ENCODE measurements at regions not wholly inside any gene's neighbourhood (a gene's known extent, or its start where the extent isn't known, plus 50 kb on each side); places are given as distances from the start of the nearest gene placed in this dataset.
"Not testable (repeated sequence)": the region's sequence is repeated elsewhere in the genome, so short reads cannot be mapped to it uniquely, and the experiment has no call there.

DNA sequence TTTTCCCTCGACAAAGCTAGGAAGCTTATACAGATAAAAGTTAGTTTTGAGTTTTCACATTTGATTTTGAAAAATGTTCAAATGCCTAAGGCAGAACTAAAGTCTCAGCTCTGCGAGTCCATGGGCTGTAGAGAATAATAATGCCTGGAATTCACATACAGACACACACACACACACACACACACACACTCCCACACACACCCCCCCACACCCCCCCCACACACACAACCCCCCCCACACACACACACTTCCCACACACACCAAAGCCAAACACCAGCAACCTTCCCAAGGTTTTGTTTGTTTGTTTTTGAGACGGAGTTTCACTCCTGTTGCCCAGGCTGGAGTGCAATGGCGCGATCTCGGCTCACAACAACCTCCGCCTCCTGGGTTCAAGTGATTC, 62.8 kb upstream of the EIF5 start:
- no peaks in the 10 kb centered on the region for H3K36me3 Mint-ChIP-seq (ENCODE audit: low read depth)
- peaks cover 36% of the 10 kb centered on the region for H3K27me3 Mint-ChIP-seq (ENCODE audit: low read depth)
- no peaks in the 10 kb centered on the region for H3K4me1 Mint-ChIP-seq (ENCODE audit: low read depth)
- H3K9me3 Mint-ChIP-seq = peaks cover 4% of the 10 kb centered on the region
- no peak overlapping the region for H3K4me3 Mint-ChIP-seq (ENCODE audit: low read depth)
- no peak for DNase-seq (ENCODE audit: low spot score)
- intact Hi-C loops (cut with micrococcal nuclease) = no loop called here
- H3K27ac Mint-ChIP-seq = no peak overlapping the region

DNA sequence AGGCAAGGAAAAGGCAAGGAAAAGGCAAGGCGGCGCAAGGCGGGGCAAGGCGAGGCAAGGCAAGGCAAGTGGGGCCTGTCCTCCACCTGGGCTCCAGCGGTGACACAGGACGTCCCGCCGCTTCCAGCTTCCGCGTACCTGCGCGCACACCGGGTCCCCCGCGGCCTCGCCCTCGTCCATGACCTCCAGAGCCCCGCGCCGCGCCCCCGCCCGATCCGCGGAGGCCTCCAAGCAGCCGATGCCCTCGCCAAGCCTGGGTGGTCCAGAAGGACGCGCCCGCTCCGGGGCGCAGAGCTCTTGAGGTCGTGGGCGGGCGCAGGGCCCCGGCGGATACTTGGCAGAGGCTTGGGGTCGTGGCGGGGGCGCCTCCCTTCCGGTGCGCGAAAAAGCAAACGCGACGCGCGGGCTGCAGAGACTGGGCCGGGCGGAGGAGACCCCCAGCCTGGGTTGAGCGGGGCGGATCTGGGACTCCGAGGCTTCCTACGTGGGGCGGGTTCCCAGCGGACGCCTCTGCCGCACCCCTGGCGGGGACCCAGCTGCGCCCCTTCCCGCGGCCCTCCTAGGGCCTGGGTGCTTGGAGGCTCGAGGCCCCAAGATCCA, 60.8 kb upstream of the EIF5 start:
- H3K4me3 Mint-ChIP-seq (ENCODE audit: low read depth) = no peak overlapping the region
- DNase-seq (ENCODE audit: low spot score) = no peak
- intact Hi-C loops (cut with micrococcal nuclease) = no loop called here
- H3K36me3 Mint-ChIP-seq (ENCODE audit: low read depth) = no peaks in the 10 kb centered on the region
- no peak overlapping the region for H3K27ac Mint-ChIP-seq
- H3K9me3 Mint-ChIP-seq = peaks cover 4% of the 10 kb centered on the region
- H3K27me3 Mint-ChIP-seq (ENCODE audit: low read depth) = peaks cover 45% of the 10 kb centered on the region
- H3K4me1 Mint-ChIP-seq (ENCODE audit: low read depth) = no peaks in the 10 kb centered on the region

DNA sequence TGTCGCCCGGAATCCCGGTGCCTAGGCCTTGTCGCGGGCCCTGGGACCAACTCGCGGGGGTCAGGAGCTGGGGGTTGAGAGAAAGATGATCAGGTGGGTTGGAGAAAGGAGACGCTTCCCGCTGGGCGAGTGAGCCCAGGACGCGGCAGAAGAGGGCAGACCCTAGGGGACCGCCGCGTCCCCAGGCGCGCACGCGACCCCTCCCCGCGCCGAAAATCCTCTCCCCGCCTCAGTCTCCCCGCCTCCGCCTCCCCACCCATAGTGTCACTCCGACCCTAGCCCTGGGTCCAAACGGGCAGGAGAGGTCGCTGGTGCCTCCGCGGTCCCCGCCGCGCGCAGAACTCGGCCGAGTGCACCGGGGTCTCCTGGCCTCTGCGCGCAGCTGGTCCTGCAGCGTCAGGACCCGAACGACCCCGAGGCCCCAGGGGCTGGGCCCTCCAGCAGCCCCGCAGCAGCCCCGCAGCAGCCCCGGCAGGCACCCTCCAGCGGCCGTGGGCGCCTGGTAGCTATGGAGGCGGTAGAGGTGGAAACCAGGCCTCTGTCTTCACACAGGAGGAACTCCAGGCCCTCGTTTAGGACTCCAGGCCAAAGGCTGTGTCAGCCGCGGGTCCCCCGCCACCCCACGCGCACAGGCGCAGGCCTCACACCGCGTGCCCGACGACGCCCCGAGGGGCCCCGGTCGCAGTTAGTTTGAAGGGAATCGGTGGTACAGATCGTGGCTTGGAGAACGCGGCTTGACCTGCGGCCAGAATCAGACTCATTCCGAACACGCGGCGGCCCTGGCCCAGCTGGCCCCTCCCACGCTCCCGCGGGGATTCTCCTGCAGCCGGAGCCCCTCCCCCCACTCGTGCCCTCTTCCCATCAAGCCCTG, 60.1 kb upstream of the EIF5 start:
- intact Hi-C loops (cut with micrococcal nuclease) = no loop called here
- no peak for DNase-seq (ENCODE audit: low spot score)
- no peaks in the 10 kb centered on the region for H3K4me1 Mint-ChIP-seq (ENCODE audit: low read depth)
- H3K27ac Mint-ChIP-seq = no peak overlapping the region
- peaks cover 48% of the 10 kb centered on the region for H3K27me3 Mint-ChIP-seq (ENCODE audit: low read depth)
- H3K4me3 Mint-ChIP-seq (ENCODE audit: low read depth) = no peak overlapping the region
- no peaks in the 10 kb centered on the region for H3K36me3 Mint-ChIP-seq (ENCODE audit: low read depth)
- peaks cover 4% of the 10 kb centered on the region for H3K9me3 Mint-ChIP-seq

DNA sequence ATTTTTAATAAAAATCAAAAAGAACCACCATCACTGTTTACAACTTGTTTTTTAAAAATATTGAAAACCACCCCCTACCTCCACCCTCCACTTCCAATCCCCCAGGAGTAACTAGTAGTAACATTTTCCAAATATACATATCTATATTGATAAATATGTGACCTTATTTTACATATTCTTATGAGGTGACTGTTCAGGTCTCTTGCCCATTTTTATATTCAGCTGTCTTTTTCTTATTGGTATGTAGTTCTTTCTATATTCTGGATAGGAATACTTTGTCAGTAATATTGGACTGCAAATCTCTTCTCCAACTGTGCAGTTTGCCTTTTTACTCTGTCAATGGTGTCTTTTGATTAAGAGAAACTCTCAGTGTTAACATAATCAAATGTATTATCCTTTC, 59.0 kb upstream of the EIF5 start:
- H3K27ac Mint-ChIP-seq = no peak overlapping the region
- H3K4me3 Mint-ChIP-seq (ENCODE audit: low read depth) = no peak overlapping the region
- H3K36me3 Mint-ChIP-seq (ENCODE audit: low read depth) = no peaks in the 10 kb centered on the region
- H3K27me3 Mint-ChIP-seq (ENCODE audit: low read depth) = peaks cover 54% of the 10 kb centered on the region
- intact Hi-C loops (cut with micrococcal nuclease) = no loop called here
- no peaks in the 10 kb centered on the region for H3K4me1 Mint-ChIP-seq (ENCODE audit: low read depth)
- H3K9me3 Mint-ChIP-seq = peaks cover 4% of the 10 kb centered on the region
- no peak for DNase-seq (ENCODE audit: low spot score)

DNA sequence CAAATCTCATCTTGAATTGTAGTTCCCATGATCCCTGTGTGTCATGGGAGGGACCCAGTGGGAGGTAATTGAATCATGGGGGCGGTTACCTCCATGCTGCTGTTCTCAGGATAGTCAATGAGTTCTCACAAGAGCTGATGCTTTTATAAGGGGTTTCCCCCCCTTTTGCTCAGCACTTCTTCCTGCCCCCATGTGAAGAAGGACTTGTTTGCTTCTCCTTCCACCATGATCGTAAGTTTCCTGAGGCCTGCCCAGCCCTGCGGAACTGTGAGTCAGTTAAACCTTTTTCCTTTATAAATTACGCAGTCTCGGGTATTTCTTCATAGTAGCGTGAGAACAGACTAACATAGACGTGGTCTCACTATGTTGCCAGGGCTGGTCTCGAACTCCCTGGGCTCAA, 56.1 kb upstream of the EIF5 start:
- H3K4me1 Mint-ChIP-seq (ENCODE audit: low read depth) = no peaks in the 10 kb centered on the region
- H3K36me3 Mint-ChIP-seq (ENCODE audit: low read depth) = no peaks in the 10 kb centered on the region
- H3K27ac Mint-ChIP-seq = no peak overlapping the region
- intact Hi-C loops (cut with micrococcal nuclease) = no loop called here
- peaks cover 4% of the 10 kb centered on the region for H3K9me3 Mint-ChIP-seq
- peaks cover 64% of the 10 kb centered on the region for H3K27me3 Mint-ChIP-seq (ENCODE audit: low read depth)
- DNase-seq (ENCODE audit: low spot score) = no peak
- no peak overlapping the region for H3K4me3 Mint-ChIP-seq (ENCODE audit: low read depth)

DNA sequence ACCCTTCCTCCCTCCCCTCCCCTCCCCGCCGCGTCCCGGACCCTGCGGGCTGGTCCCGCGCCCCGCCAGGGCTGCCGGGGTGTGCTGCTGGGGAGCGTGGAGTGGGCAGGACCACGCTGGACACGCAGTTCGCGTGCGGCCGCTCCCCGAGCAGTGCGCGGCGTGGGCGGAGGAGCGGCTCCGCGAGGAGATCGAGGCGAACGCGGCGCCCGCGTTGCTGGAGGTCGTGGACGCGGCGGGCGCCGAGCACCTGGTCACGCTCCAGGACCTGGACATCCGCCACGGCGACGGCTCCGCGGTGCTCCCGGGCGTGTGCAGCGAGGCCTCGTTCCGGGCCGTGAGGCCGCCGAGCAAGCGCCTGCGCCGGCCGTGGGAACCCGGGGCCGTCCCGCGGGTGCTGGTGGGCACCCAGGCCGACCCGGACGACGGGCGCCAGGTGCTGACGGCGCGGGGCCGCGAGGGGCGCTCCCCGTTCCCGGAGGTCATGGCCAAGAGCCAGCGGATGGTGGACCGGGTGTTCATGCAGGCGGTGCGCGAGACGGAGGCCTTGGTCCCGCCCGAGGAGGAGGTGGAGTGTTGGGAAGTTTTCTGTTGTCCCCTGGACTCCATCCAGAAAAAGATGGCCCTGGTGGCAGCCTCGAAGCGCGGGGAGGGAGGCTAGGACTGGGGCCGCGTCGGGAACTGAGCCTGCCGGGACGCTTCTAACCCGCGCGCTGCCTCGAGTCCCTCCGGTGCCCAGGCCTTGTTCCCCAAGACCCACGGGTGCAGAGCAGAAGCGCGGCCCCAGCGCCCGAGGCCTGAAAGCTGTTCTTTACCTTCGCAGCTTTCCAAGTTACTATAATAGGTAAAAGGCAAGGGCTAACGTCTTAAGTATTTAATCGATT, 54.7 kb upstream of the EIF5 start:
- H3K4me3 Mint-ChIP-seq (ENCODE audit: low read depth) = no peak overlapping the region
- H3K9me3 Mint-ChIP-seq = peaks cover 4% of the 10 kb centered on the region
- peaks cover 69% of the 10 kb centered on the region for H3K27me3 Mint-ChIP-seq (ENCODE audit: low read depth)
- no peaks in the 10 kb centered on the region for H3K4me1 Mint-ChIP-seq (ENCODE audit: low read depth)
- DNase-seq (ENCODE audit: low spot score) = no peak
- intact Hi-C loops (cut with micrococcal nuclease) = no loop called here
- no peak overlapping the region for H3K27ac Mint-ChIP-seq
- no peaks in the 10 kb centered on the region for H3K36me3 Mint-ChIP-seq (ENCODE audit: low read depth)

DNA sequence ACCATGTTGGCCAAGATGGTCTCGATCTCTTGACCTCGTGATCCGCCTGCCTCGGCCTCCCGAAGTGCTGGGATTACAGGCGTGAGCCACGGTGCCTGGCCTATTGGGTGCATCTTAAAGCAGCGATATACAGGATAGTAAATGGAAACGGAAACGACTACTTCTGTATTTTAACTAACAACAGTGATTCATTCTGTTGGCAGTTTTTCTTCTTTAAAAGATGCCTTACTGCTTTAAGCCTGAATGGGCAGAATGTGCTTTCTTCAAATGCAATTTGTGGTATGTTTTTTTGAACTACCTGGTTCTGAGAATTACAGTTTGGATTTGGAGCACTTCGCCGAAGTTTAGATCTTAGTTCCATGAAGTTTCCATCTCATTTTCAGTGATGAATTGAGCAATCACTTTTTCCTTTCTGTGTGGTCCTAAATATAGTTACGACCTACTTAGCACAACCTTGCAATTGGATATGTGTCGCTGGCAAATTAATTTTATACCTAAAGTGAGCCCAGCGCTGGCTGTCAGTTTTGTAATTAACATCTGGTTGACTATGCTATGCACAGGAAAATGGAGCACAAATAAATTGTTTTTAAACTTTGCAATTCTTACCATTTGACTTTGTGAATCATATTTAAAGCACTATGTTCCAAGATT, 53.6 kb upstream of the EIF5 start:
- H3K27me3 Mint-ChIP-seq (ENCODE audit: low read depth) = peaks cover 66% of the 10 kb centered on the region
- intact Hi-C loops (cut with micrococcal nuclease) = no loop called here
- H3K4me3 Mint-ChIP-seq (ENCODE audit: low read depth) = no peak overlapping the region
- H3K27ac Mint-ChIP-seq = no peak overlapping the region
- no peaks in the 10 kb centered on the region for H3K4me1 Mint-ChIP-seq (ENCODE audit: low read depth)
- DNase-seq (ENCODE audit: low spot score) = no peak
- no peaks in the 10 kb centered on the region for H3K9me3 Mint-ChIP-seq
- no peaks in the 10 kb centered on the region for H3K36me3 Mint-ChIP-seq (ENCODE audit: low read depth)

DNA sequence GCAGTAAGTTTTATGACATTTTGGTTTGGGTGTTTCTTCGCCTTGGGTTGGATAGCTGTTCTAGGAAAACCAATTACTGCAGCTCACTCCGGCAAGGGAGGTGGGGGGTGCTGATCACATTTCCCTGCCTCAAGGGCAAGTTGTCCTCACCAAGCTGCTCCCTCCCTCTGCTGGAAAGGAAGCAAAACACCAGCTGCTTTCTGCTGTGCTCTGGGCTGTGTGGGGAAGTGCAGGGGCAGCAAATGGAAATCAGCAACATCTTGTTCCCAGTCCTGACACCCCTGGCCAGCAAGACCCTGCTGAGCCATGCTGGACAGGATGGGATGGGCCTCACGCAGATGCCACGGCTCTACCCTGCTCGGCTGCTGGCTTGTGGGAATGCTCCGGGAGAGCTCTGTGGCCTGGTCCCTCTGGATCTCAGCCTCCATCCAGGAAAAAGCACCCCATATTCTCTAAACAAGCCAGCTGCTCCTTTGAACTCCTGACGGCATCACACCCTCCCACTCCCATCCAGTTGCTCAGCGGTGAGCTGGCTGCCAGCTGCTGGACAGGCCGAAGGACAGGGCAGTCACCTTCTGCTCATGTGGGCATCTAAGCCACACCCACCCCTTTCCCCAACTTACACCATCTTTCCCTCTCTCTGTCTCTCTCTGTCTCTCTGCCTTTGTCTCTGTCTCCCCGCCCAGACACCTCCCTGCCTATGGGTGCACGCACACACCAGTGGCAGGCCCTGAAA, 52.4 kb upstream of the EIF5 start:
- Mint-ChIP-seq H3K4me1 (ENCODE audit: low read depth) (no peaks in the 10 kb centered on the region), H3K4me3 (ENCODE audit: low read depth) (no peak overlapping the region), H3K36me3 (ENCODE audit: low read depth) (no peaks in the 10 kb centered on the region), H3K27me3 (ENCODE audit: low read depth) (peaks cover 55% of the 10 kb centered on the region), H3K27ac (no peak overlapping the region), H3K9me3 (no peaks in the 10 kb centered on the region)
- no peak for DNase-seq (ENCODE audit: low spot score)
- intact Hi-C loops (cut with micrococcal nuclease) = no loop called here

DNA sequence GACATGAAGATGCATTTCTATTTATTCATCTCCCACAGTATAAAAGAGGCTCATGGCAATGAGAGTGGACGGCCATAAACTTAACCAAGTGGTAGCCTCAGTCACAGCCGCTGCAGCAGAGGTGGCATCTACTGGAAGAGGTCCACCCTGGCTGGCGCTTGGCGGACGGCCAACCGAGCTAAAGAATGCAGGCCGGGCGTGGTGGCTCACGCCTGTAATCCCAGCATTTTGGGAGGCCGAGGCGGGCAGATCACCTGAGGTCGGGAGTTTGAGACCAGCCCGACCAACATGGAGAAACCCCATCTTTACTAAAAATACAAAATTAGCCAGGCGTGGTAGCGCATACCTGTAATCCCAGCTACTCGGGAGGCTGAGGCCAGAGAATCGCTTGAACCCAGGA, 51.7 kb upstream of the EIF5 start:
- H3K4me1 Mint-ChIP-seq (ENCODE audit: low read depth); H3K27ac Mint-ChIP-seq; H3K9me3 Mint-ChIP-seq; DNase-seq (ENCODE audit: low spot score); intact Hi-C loops (cut with micrococcal nuclease); H3K4me3 Mint-ChIP-seq (ENCODE audit: low read depth); H3K36me3 Mint-ChIP-seq (ENCODE audit: low read depth): not testable (repeated sequence)
- peaks cover 51% of the 10 kb centered on the region for H3K27me3 Mint-ChIP-seq (ENCODE audit: low read depth)

DNA sequence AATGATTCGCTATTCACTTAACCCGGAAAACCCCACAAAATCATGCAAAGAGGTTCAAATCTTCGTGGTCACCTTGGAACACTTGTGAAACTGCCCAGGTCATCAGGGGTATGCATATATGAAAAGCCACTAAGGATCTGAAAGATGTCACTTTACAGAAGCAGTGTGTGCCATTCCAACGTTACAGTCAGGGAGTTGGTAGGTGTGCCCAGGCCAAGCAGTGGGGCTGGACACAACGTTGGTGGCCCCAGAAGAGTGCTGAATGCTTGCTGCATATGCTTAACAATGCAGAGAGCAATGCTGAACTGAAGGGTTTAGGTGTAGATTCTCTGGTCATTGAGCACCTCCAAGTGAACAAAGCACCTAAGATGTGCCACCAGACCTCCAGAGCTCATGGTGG, 51.1 kb upstream of the EIF5 start:
- Mint-ChIP-seq H3K36me3 (ENCODE audit: low read depth) (no peaks in the 10 kb centered on the region), H3K4me1 (ENCODE audit: low read depth) (no peaks in the 10 kb centered on the region), H3K9me3 (no peaks in the 10 kb centered on the region), H3K4me3 (ENCODE audit: low read depth) (no peak overlapping the region), H3K27me3 (ENCODE audit: low read depth) (peaks cover 45% of the 10 kb centered on the region), H3K27ac (no peak overlapping the region)
- DNase-seq (ENCODE audit: low spot score) = no peak
- intact Hi-C loops (cut with micrococcal nuclease) = no loop called here

DNA sequence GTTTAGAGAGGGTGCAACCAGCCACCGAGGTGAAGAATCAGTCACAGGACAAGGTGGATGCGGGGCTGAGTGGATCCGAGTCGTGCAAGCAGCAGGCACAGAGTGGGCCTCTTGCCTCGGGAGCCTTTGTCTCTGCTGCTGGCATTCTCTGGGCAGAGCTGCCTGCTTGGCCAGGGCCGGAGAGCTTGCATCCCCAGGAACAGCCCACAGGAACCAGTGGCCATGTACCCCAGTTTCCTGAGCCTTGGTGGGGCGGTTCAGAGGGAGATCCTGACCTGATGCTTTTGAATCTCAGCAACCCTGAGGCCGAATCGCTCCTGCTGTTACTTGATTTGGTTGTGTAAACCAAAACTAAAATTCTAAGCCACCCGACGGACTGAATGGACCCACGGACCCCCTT, 50.1 kb upstream of the EIF5 start:
- intact Hi-C loops (cut with micrococcal nuclease) = no loop called here
- no peak overlapping the region for H3K27ac Mint-ChIP-seq
- H3K9me3 Mint-ChIP-seq = no peaks in the 10 kb centered on the region

More for the DNA sequence above, 50.1 kb upstream of the EIF5 start:
- no peak for DNase-seq (ENCODE audit: low spot score)
- Mint-ChIP-seq H3K4me3 (ENCODE audit: low read depth) (no peak overlapping the region), H3K4me1 (ENCODE audit: low read depth) (no peaks in the 10 kb centered on the region), H3K36me3 (ENCODE audit: low read depth) (no peaks in the 10 kb centered on the region), H3K27me3 (ENCODE audit: low read depth) (peaks cover 42% of the 10 kb centered on the region)
